ENCODE measurements at regions not wholly inside any gene's neighbourhood (a gene's known extent, or its start where the extent isn't known, plus 50 kb on each side); places are given as distances from the start of the nearest gene placed in this dataset.
"Not testable (repeated sequence)": the region's sequence is repeated elsewhere in the genome, so short reads cannot be mapped to it uniquely, and the experiment has no call there.

- no peak for DNase-seq
Measured at GRCh38 chr11:80990885-80991284, 1550.1 kb upstream of the TENM4 start.

- DNase-seq: no peak
Measured at GRCh38 chr11:80987171-80987570, 1546.3 kb upstream of the TENM4 start.

GRCh38 chr11:80986421-80987074 lies 1545.7 kb upstream of the TENM4 start:
- no peak for DNase-seq

DNA sequence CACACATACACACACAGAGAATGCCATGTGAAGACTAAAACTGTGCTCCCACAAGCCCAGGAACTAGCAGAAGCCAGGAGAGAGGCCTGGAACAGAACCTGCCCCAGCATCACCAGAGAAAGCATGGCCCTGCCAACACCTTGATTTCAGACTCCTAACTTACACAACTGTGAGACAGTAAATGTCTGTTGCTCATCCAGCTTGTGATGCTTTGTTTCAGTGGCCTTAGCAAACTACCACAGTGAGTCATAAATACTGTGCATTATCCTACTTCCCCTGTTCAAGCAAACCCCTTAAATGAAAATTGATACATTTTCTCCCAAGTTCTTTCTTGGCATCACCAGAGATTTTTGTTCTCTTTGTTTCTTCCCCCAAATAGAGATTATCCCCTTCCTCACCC lies 1539.4 kb upstream of the TENM4 start:
- no peak for DNase-seq

DNA sequence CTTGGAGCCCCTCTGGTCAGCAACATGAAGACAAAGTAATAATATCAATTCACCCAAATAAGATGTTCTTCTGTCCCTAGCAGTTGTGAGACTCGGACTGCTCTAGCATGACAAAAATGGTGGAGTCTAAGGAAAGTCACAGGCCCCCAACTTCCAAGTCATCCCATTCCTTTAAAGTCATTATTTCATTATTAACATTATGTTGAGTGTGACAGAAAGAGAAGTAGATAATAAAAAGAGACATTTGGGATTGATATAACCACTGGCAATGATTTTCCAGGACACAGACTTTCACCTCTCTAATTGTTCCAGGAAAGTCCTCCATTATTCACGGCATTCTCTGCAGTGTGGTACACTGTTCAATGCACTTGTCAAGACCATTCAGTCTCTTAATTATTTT lies 1533.0 kb upstream of the TENM4 start:
- DNase-seq: no peak

DNA sequence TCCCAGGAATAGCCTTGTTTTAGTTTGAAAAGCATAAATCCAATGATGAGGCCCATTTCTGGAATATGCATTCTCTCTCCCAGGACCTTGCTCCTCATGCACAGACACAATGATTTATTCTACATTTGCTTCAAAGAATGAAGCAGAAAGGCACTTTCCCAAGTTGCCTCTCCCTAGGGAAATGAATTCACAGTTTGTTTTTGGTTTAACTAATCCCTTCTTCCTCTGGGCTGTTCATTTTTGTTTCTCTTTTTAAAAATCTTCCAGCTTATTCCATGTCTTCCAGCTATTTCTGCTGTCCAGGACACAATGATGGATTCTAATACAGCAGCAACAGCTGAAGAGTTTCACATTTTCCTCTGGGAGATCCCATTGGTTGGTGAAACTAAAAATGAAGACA lies 1529.2 kb upstream of the TENM4 start:
- DNase-seq: no peak

- DNase-seq: no peak
Measured at GRCh38 chr11:80967649-80968048, 1526.8 kb upstream of the TENM4 start.

DNA sequence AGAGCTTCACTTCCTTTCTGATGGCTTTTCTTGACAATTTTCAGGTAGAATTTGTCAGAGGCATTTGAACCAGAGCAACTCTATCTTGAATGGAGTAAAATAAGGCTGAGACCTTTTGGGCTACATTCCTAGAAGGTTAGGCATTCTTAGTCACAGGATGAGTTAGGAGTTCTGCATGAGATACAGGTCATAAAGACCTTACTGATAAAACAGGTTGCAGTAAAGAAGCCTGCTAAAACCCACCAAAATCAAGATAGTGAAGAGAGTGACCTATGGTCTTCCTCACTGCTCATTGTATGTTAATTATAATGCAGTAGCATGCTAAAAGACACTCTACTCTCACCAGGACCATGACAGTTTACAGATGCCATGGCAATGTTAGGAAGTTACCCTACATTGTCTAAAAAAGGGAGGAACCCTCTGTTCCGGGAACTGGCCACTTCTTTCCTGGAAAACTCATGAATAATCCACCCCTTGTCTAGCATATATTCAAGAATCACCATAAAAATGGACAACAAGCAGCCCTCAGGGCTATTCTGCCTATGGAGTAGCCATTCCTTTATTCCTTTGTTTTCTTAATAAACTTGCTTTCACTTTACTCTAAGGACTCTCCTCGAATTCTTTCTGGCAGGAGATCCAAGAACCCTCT lies 1519.7 kb upstream of the TENM4 start:
- DNase-seq: no peak

- no peak for DNase-seq
Measured at GRCh38 chr11:80959751-80960150, 1518.9 kb upstream of the TENM4 start.

DNA sequence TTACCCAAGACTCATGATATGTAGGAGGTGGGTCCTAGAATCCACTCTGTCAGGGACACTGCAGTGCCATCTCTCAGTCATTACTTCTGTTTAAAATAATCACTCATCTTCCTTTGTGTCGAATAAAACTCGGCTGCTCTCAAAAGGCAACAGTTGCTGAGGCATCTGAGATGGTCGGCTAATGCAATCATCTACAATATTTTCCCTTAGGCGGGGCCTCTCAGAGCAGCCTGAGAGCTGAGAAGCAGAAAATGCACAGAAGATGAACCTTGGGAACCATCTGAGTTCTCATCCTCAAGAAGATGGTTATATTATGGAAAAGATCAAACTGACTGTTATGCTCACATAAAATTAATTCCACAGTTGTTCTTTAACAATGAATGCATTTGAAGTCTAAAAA lies 1518.2 kb upstream of the TENM4 start:
- no peak for DNase-seq

DNA sequence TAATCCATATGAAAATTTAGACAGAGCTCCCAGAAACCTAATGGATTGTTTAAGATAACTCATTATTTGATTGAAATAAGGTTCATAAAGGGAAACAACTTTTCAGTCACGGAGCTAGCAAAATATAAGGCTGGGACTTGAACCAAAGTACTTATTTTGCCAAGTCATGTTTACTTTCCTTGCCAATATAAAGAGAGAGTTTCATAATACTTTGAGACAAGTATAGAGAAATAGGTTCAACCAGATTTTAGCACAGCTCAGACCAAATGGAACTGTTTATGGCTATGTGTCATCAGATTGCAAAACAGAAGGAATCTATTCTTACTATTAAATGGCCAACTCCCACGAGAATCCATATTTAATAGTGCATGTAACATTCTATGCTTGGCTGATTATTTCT lies 1517.5 kb upstream of the TENM4 start:
- DNase-seq: no peak

DNA sequence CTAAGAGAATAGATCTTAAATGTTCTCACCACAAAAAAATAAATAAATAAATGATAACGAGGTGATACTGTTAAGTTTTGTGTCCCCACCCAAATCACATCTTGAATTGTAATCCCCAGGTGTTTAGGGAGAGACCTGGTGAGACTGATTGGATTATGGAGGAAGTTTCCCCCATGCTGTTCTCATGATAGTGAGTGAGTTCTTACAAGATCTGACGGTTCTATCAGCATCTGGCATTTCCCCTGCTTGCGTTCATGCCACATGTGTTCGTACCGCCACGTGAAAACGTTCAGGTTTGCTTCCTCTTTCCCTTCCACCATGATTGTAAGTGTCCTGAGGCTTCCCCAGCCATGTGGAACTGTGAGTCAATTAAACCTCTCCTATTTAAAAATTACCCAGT lies 1514.8 kb upstream of the TENM4 start:
- no peak for DNase-seq

DNA sequence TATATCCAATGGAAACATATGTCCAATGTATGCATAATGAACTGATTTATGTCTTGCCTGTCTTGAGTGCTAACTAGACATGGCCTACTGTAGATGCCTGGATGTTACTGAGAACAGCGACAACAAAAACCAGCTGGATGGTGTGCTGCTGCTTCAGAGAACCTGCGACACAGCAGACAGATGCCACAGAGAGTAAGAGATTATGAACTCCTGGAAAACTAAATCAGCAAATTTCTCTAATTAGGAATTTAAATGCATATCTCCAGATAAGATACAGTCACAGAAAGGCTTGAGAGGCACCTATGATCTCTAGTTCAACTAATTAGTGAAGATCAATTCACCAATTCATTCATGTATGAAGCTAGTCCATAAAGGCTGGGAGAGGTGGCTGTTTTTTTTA lies 1508.0 kb upstream of the TENM4 start:
- DNase-seq: no peak

DNA sequence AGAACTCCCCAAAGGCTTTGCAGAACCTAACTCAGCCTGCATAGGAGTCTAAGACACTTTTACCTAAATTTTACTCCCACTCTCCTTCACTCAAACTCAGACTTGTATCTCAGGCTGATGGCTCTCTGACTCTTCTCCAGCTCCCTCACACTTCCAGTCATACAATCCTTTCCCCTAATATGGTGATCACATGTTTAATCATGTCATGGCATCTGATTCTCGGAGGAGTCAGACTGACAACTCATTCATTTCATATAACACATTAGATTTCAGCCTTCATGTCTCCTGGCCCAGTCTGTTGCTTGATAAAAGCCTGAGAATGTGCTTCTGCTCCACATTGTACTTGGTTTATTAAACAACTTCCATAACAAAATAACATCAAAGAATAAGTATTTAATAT lies 1503.9 kb upstream of the TENM4 start:
- no peak for DNase-seq

DNA sequence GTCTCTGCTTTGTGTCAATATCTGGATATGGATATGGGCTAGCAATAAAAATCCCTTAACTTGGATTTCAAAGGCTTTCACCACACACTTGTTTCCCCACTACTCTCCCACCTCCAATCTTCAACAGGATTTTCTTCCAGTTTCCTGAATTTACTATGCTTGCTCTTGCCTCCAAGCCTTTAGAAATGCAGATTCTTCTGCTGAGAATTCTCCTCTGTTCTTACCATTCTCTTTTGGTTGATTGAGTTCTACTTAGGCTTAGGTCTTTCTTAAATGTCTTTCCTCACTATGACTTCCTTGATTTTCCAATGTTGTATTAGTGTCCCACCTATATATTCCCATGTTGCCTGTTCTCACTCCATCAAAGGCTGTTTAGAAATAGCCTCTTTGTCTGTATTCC lies 1502.4 kb upstream of the TENM4 start:
- DNase-seq: no peak

- DNase-seq: no peak
Measured at GRCh38 chr11:80937842-80938241, 1497.0 kb upstream of the TENM4 start.

DNA sequence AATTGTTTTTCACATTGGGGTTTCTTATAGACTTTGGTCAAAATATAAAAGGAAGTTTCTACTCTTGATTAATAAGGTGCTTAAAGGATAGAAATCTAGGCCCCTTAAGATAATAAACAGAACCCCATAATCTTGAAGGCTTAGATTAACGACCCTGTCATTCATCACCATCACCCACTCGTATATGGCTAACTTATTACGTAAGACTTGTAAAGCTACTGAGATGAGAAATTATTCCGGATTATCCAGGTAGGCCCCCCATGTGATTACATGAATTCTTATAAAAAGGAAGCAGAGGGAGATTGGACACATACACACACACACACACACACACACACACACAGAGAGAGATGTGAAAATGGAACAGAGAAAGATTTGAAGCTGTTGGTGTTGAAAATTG lies 1489.2 kb upstream of the TENM4 start:
- DNase-seq: no peak

GRCh38 chr11:80929031-80929805 lies 1488.4 kb upstream of the TENM4 start:
- no peak for DNase-seq

DNA sequence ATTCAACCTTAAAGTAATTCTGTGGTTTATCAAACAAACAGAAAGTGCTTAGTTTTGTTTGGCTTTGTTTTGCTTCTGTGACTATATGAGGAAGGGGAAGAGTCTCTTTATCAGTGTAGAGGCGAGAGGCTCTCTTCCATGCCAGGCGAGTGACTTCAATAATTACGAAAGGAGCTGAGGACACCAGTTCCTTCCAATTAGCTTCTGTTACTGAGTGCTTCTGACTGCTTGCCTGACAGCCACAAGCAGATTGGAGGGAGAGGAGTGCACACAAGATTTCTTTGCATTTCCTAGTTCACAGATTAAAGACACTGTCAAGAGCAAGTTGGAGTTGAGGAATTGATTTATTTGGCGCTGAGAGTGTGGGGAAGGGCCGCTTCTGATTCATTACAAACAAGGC lies 1484.5 kb upstream of the TENM4 start:
- DNase-seq: no peak

DNA sequence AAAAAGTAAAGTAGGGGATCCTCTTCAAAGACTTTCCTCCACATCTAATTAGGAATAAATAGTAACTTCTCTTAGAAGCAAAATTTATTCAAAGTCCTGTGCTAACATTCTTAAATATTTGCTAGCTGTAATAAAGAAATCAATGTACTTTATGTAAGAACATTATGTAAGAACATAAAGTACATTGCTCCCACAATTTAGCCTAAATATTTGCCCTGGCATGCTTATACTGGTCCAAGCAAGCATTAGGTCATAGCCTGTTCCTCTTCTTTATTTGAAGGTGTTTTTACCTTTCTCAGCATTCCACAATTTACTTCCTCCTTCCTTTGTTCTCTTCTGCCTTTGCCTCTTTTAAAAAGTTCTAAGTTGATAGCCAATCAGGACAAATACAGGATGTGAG lies 1480.5 kb upstream of the TENM4 start:
- DNase-seq: not testable (repeated sequence)

DNA sequence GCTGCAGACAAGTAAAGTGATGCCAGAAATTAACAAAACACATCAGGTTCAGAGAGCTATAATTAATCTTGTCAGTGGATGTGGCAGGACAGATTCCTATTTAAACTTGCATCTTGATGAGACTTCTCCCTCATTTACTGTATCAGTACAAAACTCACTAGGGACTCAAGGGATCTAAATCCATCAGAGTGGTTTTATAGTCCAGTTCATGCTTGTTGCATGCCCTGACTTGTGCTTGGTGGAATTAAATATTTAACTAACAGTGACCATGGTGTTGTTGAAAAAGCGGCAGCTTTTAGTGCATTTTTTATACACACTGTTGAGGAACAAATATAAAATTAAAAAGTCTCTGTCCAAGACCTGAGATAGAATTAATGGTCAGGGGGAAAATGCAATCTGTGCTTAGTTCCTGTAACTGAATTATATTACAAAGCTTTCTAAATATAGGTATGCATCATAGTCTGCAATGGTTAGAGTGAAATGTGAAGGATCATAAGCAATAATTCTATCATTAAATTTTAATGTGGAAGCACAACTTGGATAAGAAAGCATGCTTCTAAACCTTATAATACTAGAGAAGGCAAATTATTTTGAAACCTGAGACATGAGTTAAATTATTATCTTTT lies 1475.5 kb upstream of the TENM4 start:
- DNase-seq: no peak

GRCh38 chr11:80914311-80914710 lies 1473.5 kb upstream of the TENM4 start:
- DNase-seq: no peak

DNA sequence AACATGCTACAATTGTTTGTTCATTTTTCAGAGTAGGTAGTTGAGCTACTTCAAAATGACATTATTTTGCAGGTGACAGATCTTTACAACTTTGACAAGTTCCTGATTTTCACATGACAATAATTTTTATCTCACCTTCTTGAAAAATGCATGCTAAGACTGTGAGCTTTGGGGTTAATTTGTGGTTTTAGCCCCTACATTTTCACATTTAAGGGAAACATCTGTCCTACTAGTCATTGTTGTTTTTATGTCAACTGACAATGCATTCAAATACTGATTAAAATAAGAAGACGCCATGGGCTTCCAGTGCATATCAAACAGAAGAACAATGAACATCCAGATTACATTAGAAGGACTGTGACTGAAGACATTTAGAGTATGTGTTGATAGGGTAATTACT lies 1470.8 kb upstream of the TENM4 start:
- DNase-seq: no peak

DNA sequence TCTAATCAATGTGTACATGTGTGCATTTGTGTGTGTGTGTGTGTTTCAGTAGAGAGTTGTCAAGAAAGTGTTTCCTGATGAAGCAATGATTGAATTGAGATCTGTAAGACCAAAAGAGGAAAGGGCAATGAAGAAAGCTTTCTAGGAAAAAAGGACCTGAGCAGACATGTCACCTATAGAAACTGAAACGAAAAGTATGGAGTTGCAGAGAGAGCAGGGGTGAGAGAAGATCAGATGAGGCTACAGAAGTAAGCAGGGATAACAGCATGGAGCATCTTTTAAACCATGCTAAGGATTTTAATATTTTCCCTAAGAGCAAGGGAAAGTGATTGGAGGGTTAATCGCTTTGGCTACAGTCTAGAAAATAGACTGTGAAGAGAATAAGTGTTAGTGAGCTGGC lies 1459.4 kb upstream of the TENM4 start:
- DNase-seq: no peak

Data from NCI-H526 treated with DMSO at 0.1 percent for 48 hours (cell line).